ENCODE measurements at regions not wholly inside any gene's neighbourhood (a gene's known extent, or its start where the extent isn't known, plus 50 kb on each side); places are given as distances from the start of the nearest gene placed in this dataset.

DNA sequence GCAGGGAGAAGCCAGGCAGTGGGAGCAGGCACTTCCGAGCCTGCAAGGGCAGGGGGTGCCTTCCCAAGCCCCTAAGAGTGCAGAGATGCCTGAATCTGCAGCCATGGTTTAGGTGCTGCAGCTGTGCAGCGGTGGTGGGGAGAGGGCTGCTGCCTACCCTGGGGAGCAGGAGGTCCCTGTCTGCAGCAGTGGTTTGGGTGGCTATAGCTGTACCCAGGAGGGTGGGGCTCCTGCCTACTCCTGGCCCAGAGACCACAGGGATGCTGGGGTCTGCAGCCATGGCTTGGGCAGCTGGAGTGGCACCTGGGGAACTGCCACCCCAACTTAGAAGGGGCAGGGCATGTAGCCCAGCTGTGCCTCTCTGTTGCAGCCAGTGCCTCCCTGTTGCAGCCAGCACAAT lies 488.1 kb upstream of the THBS1 start:
- TF ChIP-seq, protein P1, sequence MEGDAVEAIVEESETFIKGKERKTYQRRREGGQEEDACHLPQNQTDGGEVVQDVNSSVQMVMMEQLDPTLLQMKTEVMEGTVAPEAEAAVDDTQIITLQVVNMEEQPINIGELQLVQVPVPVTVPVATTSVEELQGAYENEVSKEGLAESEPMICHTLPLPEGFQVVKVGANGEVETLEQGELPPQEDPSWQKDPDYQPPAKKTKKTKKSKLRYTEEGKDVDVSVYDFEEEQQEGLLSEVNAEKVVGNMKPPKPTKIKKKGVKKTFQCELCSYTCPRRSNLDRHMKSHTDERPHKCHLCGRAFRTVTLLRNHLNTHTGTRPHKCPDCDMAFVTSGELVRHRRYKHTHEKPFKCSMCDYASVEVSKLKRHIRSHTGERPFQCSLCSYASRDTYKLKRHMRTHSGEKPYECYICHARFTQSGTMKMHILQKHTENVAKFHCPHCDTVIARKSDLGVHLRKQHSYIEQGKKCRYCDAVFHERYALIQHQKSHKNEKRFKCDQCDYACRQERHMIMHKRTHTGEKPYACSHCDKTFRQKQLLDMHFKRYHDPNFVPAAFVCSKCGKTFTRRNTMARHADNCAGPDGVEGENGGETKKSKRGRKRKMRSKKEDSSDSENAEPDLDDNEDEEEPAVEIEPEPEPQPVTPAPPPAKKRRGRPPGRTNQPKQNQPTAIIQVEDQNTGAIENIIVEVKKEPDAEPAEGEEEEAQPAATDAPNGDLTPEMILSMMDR (IDR thresholded peaks at IDR 0.05): no peak
- no peak for TF ChIP-seq POLR2A (IDR thresholded peaks at IDR 0.05)
- no peak for TF ChIP-seq POLR2AphosphoS5 (IDR thresholded peaks at IDR 0.05; ENCODE audit: insufficient read depth in 1 of 2, low read depth in 1 of 2)
- H3K9me3 ChIP-seq: no peaks in the 10 kb centered on the region
- H3K36me3 ChIP-seq: no peaks in the 10 kb centered on the region
- H3K4me1 ChIP-seq: peaks cover 5% of the 10 kb centered on the region
- no peaks in the 10 kb centered on the region for H3K27me3 ChIP-seq
- no peak overlapping the region for H3K4me3 ChIP-seq
- no peak overlapping the region for H3K27ac ChIP-seq
- intact Hi-C loops (cut with DNase I): no loop called here
- no peak for DNase-seq (ENCODE audit: extremely low spot score in 2 of 2)

DNA sequence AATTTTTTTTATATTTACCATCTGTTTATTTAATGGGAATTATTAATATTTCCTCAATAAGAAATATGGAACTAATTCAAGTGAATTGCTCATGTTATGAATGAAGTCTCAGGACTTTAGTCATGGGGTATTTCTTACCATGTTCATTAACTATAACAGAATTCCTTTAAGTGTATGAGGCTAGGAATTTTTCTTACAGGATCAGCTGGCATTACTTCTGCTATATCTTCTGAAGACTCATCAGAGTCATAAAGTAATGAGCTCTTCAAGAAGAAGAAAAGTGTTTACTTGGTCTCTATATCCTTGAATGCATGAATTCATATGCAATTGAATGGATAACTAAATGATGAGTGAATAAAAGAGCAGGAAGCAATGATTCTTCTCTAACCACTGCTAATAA lies 486.8 kb upstream of the THBS1 start:
- Histone ChIP-seq H3K9me3 (no peaks in the 10 kb centered on the region), H3K4me3 (no peak overlapping the region), H3K27me3 (no peaks in the 10 kb centered on the region), H3K36me3 (no peaks in the 10 kb centered on the region), H3K27ac (no peak overlapping the region), H3K4me1 (peaks cover 5% of the 10 kb centered on the region)
- intact Hi-C loops (cut with DNase I): no loop called here
- no peak for TF ChIP-seq POLR2AphosphoS5 (IDR thresholded peaks at IDR 0.05; ENCODE audit: insufficient read depth in 1 of 2, low read depth in 1 of 2)
- TF ChIP-seq, protein P1 (IDR thresholded peaks at IDR 0.05): no peak
- TF ChIP-seq POLR2A (IDR thresholded peaks at IDR 0.05): no peak
- DNase-seq (ENCODE audit: extremely low spot score in 2 of 2): no peak

DNA sequence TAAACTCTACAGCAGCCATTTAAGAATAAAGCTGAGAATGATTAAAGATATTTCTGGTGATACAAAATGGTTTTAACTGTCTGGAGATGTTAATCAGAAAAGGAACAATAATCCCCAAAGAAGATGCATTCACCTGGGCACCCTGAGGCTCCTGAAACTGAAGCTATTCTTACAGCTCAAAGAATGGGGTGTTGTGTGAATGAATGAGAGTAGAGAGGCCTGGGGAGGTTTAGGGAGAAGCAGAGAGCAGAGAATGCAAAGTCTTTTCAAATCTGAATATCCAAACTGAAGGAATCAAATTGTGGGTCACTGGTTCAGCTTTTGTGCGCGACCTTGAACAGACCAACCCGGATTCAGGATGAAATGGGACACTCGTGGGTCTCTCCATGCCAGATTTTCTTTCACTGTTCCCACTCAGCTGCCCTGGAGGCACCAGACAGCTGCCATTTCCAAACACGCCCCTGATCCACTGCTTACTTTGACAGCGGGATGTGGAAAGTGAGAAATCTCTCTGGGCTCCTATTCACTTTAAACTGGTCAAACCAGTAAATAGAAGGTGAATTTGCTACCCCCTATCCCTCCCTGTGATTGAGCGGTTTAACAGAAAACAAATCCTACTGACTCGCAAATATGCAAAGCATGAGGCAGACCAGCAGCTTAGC lies 485.5 kb upstream of the THBS1 start:
- intact Hi-C loops (cut with DNase I): no loop called here
- Histone ChIP-seq H3K36me3 (no peaks in the 10 kb centered on the region), H3K27me3 (no peaks in the 10 kb centered on the region), H3K4me3 (no peak overlapping the region), H3K27ac (no peak overlapping the region), H3K4me1 (peaks cover 5% of the 10 kb centered on the region), H3K9me3 (no peaks in the 10 kb centered on the region)
- TF ChIP-seq, protein P1 (IDR thresholded peaks at IDR 0.05): no peak
- TF ChIP-seq POLR2AphosphoS5 (IDR thresholded peaks at IDR 0.05; ENCODE audit: insufficient read depth in 1 of 2, low read depth in 1 of 2): no peak
- no peak for TF ChIP-seq POLR2A (IDR thresholded peaks at IDR 0.05)
- no peak for DNase-seq (ENCODE audit: extremely low spot score in 2 of 2)

DNA sequence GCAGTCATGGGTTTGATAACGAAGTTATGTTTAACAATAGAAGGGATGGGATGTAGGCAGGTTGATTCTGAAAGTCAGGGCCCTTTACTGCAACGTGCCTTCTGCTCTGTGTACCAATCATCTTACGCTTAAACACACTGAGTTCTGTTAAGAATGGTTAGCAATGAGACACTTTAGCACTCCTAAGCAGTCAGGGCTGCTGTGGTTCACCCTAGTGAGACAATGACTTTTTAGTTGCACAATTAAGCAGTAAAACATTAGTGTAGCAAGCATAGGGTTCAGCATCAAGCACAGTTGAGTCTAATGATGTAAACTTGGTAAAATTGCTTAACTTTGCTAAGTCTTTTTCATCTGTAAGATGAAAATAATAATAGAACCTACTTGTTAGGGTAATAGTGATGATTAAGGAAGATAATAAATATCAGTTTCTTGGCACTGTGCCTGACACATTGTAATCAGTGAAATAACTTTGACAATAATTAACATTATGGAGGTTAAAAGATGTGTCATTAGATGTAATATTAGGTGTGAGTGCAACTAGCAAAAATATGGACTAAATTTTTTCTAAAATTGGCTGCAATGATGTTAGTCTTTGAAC lies 484.2 kb upstream of the THBS1 start:
- H3K27me3 ChIP-seq: no peaks in the 10 kb centered on the region
- H3K36me3 ChIP-seq: no peaks in the 10 kb centered on the region
- intact Hi-C loops (cut with DNase I): no loop called here
- TF ChIP-seq POLR2A (IDR thresholded peaks at IDR 0.05) (no peak), POLR2AphosphoS5 (IDR thresholded peaks at IDR 0.05; ENCODE audit: insufficient read depth in 1 of 2, low read depth in 1 of 2) (no peak)
- TF ChIP-seq, protein P1 (IDR thresholded peaks at IDR 0.05): no peak
- no peak overlapping the region for H3K4me3 ChIP-seq
- DNase-seq (ENCODE audit: extremely low spot score in 2 of 2): no peak
- H3K4me1 ChIP-seq: peaks cover 5% of the 10 kb centered on the region
- no peaks in the 10 kb centered on the region for H3K9me3 ChIP-seq
- H3K27ac ChIP-seq: no peak overlapping the region

DNA sequence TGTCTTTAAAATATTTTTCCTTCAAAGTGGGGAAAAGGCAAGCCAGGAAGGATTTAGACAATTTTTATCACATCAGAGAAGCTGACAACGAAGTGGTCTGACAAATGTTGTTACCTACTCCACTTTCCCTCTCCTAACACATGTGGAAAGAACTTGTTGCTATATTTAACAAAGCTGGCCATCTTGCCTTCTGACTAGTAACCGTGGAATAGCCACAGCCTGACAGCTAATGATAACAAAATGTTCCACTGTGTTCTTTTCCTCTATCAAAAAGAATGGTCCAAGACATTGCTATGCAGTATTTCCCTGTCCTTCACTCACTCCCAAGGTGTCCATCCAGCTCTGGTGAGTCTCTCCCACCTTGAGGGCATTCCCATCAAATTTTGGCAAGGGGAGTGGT lies 481.4 kb upstream of the THBS1 start:
- TF ChIP-seq POLR2AphosphoS5 (IDR thresholded peaks at IDR 0.05; ENCODE audit: insufficient read depth in 1 of 2, low read depth in 1 of 2): no peak
- no peak for TF ChIP-seq POLR2A (IDR thresholded peaks at IDR 0.05)
- TF ChIP-seq, protein P1 (IDR thresholded peaks at IDR 0.05): no peak
- no peaks in the 10 kb centered on the region for H3K9me3 ChIP-seq
- no peak for DNase-seq (ENCODE audit: extremely low spot score in 2 of 2)
- no peak overlapping the region for H3K27ac ChIP-seq
- intact Hi-C loops (cut with DNase I): no loop called here
- H3K27me3 ChIP-seq: no peaks in the 10 kb centered on the region
- H3K4me1 ChIP-seq: peaks cover 5% of the 10 kb centered on the region
- H3K36me3 ChIP-seq: no peaks in the 10 kb centered on the region
- H3K4me3 ChIP-seq: no peak overlapping the region

All from vagina (tissue), 2 donors.